GM21447 (cell line): ENCODE measurements at regions not wholly inside any gene's neighbourhood (a gene's known extent, or its start where the extent isn't known, plus 50 kb on each side); places are given as distances from the start of the nearest gene placed in this dataset.

Source experiments
- ATAC-seq: cut with Tn5 transposase; IDR thresholded peaks from one replicate; pipeline ENCODE4 v1.9.1; 2021; ENCODE audit not compliant: unreplicated experiment

GRCh38 chr9:31390403-31391025 lies 993.9 kb upstream of the ACO1 start:
- ATAC-seq: no peak

GRCh38 chr9:31393240-31393639 lies 991.2 kb upstream of the ACO1 start:
- ATAC-seq: no peak

DNA sequence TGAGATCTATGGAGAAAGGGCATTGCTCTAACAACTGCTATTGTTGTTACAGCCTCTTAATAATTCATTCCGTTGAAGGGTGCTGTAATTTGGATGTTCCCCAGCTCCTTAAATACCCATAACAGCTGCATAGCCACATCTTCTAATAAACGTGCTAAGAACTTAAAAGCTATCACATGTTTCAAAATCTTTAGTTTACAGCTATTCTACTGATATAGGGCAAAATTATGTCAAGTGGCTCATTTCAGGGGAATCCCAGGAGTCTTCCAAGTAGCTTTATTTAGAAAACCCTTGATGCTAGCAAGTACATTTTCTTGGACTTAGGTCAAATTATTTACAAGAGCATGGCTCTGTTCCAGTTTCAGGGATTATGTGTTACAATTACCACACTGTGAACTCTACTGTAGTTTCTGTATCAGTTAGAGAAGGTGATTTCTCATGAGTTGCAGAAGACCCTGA lies 990.4 kb upstream of the ACO1 start:
- ATAC-seq: peak; percentile 69

DNA sequence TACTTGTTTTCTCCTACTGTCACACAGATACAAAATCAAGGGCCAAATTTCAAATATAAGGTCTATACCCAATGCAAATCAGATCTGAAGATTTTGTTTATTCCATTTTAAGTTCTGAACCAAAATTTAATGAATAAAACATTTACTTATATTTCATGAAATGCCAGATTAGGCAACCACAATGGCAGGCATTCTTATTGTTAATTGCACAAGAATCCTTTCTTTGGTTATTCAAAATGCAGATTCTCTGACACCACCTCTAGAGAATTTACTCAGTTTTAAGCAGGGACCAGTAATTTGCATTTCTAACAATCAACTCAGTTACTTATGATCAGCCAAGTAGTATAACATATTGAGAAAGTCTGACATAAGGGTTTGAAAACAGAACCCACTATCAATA lies 972.4 kb upstream of the ACO1 start:
- no peak for ATAC-seq

DNA sequence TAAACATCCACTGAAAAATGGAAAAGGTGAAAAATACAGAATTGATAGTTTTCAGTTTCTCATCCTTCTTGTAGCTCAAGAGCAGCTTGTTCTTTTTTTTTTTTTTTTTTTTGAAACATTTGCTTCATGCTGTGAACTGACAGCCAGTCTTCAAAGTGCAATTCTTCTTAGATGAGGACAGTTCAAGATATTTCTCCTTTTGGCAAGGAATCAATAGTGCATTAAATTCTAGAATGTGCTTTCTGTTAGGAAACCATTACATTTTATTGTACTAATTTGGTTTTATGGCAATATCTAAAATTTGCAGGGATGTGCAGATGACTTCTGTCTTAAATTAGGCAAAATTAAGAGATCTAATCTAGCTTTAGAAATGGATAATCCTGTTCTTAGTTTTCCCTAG lies 969.3 kb upstream of the ACO1 start:
- no peak for ATAC-seq

DNA sequence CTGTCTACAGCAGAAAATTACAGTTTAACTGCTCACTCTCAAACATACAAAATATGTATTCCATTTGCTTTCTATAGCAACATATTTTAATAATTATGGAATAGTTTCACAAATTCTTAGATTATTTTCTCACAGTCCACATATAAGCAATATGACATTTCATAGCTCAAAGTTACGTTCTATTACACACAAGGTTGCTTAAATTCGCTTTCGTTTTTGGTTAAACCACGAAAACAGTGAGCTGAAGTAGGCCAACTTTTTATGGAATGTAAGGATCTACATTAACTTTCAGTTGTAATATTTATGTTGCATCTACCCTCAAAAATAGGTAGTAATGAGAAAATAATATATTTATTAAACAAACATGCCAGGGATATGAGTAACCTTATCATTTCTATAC lies 966.0 kb upstream of the ACO1 start:
- no peak for ATAC-seq

- peak; percentile 59 for ATAC-seq
These were observed 940.6 kb upstream of the ACO1 start for GRCh38 chr9:31443630-31444457.

DNA sequence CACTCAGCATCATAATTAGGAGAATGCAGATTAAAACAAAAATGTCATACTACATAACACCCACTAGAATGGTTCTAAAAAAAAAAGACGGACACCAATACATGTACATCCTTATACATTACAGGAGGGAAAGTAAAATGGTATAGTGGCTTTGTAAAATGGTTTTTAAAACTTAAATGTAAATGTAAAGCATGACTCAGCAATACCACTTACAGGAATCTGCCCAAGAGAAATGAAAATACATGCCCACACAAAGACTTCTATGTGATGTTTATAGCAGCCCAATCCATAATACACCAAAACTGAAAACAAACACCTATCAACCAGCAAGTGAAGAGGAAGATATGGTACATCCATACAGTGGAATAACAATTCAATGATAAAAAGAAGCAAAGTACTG lies 939.1 kb upstream of the ACO1 start:
- ATAC-seq: no peak

GRCh38 chr9:31445960-31446359 lies 938.5 kb upstream of the ACO1 start:
- ATAC-seq: peak; percentile 90

GRCh38 chr9:31467075-31467474 lies 917.4 kb upstream of the ACO1 start:
- no peak for ATAC-seq

DNA sequence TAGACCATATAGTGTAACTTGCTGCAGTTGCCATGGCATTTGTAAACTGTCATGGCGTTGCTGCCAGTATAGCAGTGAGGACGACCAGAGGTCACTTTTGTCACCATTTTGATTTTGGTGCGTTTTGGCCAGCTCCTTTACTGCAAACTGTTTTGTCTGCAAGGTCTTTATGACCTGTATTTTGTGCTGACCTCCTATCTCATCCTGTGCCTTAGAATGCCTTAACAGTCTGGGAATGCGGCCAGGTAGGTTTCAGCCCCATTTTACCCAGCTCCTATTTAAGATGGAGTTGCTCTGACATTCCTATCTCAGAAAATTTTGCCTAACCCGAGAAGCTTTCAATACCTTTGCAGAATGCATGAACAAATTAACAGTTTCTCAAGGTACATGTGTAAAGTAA lies 914.4 kb upstream of the ACO1 start:
- ATAC-seq: no peak

DNA sequence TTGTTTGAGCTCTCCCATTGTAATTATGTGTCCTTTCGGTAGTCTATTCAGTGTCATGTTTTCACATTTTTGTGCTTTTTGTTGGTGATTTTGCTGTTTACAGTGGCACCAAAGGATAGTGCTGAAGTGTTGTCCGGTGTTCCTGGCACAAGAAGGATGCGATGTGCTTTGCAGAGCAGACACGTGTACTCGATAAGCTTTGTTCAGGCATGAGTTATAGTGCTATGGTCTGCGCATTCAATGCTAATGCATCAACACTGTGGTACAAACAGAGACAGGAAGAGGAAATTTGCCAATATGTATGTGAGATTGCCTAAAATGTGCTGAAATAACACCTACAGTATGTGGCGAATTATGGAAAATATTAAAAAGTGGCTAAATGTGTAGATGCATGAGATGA lies 913.4 kb upstream of the ACO1 start:
- ATAC-seq: no peak

- ATAC-seq: no peak
These were observed 897.8 kb upstream of the ACO1 start for GRCh38 chr9:31486630-31487029.

- no peak for ATAC-seq
These were observed 893.8 kb upstream of the ACO1 start for GRCh38 chr9:31490551-31491106.

- ATAC-seq: no peak
These were observed 892.2 kb upstream of the ACO1 start for GRCh38 chr9:31492229-31492628.

GRCh38 chr9:31500422-31500821 lies 884.0 kb upstream of the ACO1 start:
- ATAC-seq: no peak

GRCh38 chr9:31519011-31519410 lies 865.4 kb upstream of the ACO1 start:
- ATAC-seq: peak; percentile 62

GRCh38 chr9:31519424-31519823 lies 865.0 kb upstream of the ACO1 start:
- ATAC-seq: no peak

GRCh38 chr9:31519826-31520225 lies 864.6 kb upstream of the ACO1 start:
- ATAC-seq: no peak

- peak; percentile 79 for ATAC-seq
These were observed 864.0 kb upstream of the ACO1 start for GRCh38 chr9:31520301-31521085.

DNA sequence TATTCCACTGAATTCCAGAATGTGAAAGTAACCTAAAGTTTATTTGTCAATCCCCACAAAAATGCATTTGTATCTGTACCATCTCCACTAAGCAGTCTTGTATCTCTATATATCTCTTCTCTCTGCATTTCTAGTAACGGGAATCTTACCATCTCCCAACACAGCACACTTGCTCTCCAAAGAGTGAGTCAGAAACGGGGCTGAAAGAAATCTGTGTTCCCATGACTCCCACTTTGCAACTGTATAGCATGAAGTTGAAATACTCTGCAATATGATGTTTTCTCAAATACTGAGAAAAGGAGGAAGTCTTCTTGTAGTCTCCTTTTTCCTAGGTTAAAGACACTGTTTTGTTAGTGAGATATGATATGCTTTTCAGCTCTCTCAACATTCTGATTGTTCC lies 848.8 kb upstream of the ACO1 start:
- no peak for ATAC-seq
